ENCODE measurements at regions not wholly inside any gene's neighbourhood (a gene's known extent, or its start where the extent isn't known, plus 50 kb on each side); places are given as distances from the start of the nearest gene placed in this dataset.

DNA sequence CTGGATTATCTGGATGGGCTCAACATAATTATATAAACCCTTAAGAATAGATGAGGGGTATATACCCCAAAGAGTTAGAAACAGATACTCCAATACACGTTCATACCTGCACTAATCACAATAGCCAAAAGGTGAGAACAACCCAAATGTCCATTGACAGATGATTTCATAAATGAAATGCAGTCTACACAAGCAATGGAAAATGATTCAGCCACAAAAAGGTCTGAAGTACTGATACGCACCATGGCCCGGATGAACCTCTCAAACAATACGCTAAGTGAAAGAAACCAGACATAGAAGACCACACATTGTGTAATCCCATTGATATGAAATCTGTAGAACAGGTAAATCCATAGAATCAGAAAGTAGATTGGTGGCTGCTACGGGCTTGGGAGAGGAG, 316.8 kb downstream of the LPIN1 start:
- CTCF ChIA-PET = interaction anchor here (1.0 kb wide), 1 partner anchor 12 kb away, joined by 3 read pairs; no protein-coding TSS in a partner anchor
- Histone ChIP-seq H3K79me2 (ENCODE audit: control insufficient read depth, insufficient read depth, low read length) (no peaks in the 10 kb centered on the region), H3K4me3 (ENCODE audit: control extremely low read depth in 1 of 5, extremely low read depth in 1 of 5, insufficient read depth in 1 of 5, low read depth in 2 of 5, low read length in 4 of 5) (no peak overlapping the region), H3K27ac (ENCODE audit: low read length in 2 of 2) (no peak overlapping the region), H3K36me3 (replicated peaks in 1 of 2; ENCODE audit: control extremely low read depth in 1 of 2, control insufficient read depth in 1 of 2, extremely low read depth in 1 of 2, insufficient read depth in 2 of 2, low read length in 1 of 2) (no peaks in the 10 kb centered on the region), H2AFZ (ENCODE audit: insufficient read depth, low read depth, low read length, poor library complexity, severe bottlenecking) (no peak overlapping the region), H3K9me3 (ENCODE audit: control extremely low read depth in 1 of 3, control insufficient read depth in 2 of 3, insufficient read depth in 1 of 3, low read length in 2 of 3) (peaks cover 1 to 4% (median 2%) of the 10 kb centered on the region in 3 donors), H3K4me1 (ENCODE audit: control insufficient read depth in 2 of 2, insufficient read depth in 2 of 2, low read length in 2 of 2) (peaks cover 33 to 35% of the 10 kb centered on the region in 2 donors), H3K9ac (ENCODE audit: low read length) (no peak overlapping the region), H4K20me1 (ENCODE audit: control insufficient read depth, insufficient read depth, low read length, poor library complexity, severe bottlenecking) (no peaks in the 10 kb centered on the region), H3K27me3 (replicated peaks in 1 of 4; ENCODE audit: control extremely low read depth in 1 of 4, control insufficient read depth in 3 of 4, insufficient read depth in 4 of 4, low read length in 3 of 4) (no peaks in the 10 kb centered on the region), H3K4me2 (replicated peaks; ENCODE audit: low read depth, low read length, poor library complexity, severe bottlenecking) (no peak overlapping the region)
- intact Hi-C loops (cut with micrococcal nuclease) = no loop called here
- Mint-ChIP-seq H3K4me1 (peaks cover 48% of the 10 kb centered on the region), H3K27ac (no peak overlapping the region), H3K4me3 (no peak overlapping the region), H3K9me3 (ENCODE audit: insufficient read depth) (peaks cover 4% of the 10 kb centered on the region), H3K27me3 (no peaks in the 10 kb centered on the region)
- POLR2A ChIA-PET = no interaction called here
- DNase-seq = no peak
- no peak for ATAC-seq (ENCODE audit: low read depth)
- WGBS (ENCODE audit: insufficient coverage) = 100% methylated on average over 2 of the region's 5 CpGs
- TF ChIP-seq EZH2 (IDR thresholded peaks at IDR 0.05; ENCODE audit: borderline replicate concordance, insufficient read depth, low read depth, low read length, poor library complexity, severe bottlenecking) = no peak
- TF ChIP-seq, protein P1, sequence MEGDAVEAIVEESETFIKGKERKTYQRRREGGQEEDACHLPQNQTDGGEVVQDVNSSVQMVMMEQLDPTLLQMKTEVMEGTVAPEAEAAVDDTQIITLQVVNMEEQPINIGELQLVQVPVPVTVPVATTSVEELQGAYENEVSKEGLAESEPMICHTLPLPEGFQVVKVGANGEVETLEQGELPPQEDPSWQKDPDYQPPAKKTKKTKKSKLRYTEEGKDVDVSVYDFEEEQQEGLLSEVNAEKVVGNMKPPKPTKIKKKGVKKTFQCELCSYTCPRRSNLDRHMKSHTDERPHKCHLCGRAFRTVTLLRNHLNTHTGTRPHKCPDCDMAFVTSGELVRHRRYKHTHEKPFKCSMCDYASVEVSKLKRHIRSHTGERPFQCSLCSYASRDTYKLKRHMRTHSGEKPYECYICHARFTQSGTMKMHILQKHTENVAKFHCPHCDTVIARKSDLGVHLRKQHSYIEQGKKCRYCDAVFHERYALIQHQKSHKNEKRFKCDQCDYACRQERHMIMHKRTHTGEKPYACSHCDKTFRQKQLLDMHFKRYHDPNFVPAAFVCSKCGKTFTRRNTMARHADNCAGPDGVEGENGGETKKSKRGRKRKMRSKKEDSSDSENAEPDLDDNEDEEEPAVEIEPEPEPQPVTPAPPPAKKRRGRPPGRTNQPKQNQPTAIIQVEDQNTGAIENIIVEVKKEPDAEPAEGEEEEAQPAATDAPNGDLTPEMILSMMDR (IDR thresholded peaks at IDR 0.05) = no peak

DNA sequence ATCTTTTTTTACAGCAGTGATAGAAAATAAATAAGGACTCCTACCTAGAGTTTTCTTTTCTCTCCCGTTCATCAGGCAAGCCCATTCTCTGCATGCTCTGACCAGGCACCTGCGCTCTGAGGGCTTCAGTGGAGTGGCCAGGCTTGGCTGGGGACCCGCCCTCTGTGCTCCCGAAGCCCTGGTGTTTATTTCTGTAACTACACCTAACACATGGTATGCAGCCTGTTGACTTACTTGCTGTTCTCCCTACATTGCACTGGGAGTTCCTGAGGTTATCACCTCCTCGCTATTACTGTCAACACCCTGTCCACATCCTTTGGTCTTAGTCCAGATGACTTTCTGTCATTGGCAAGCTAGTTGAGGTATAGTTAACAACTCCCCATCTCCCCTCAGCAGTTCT, 317.7 kb downstream of the LPIN1 start:
- H3K4me2 ChIP-seq (replicated peaks; ENCODE audit: low read depth, low read length, poor library complexity, severe bottlenecking) = no peak overlapping the region
- H3K27ac ChIP-seq (ENCODE audit: low read length in 2 of 2) = no peak overlapping the region
- POLR2A ChIA-PET = interaction anchor here (0.6 kb wide), 1 partner anchor 277 kb away, joined by 5 read pairs; no protein-coding TSS in a partner anchor
- intact Hi-C loops (cut with micrococcal nuclease) = no loop called here
- no peak overlapping the region for H3K9ac ChIP-seq (ENCODE audit: low read length)
- H4K20me1 ChIP-seq (ENCODE audit: control insufficient read depth, insufficient read depth, low read length, poor library complexity, severe bottlenecking) = no peaks in the 10 kb centered on the region
- H3K9me3 ChIP-seq (ENCODE audit: control extremely low read depth in 1 of 3, control insufficient read depth in 2 of 3, insufficient read depth in 1 of 3, low read length in 2 of 3) = peaks cover 1 to 4% (median 2%) of the 10 kb centered on the region in 3 donors
- no peaks in the 10 kb centered on the region for H3K27me3 Mint-ChIP-seq
- H3K36me3 ChIP-seq (replicated peaks in 1 of 2; ENCODE audit: control extremely low read depth in 1 of 2, control insufficient read depth in 1 of 2, extremely low read depth in 1 of 2, insufficient read depth in 2 of 2, low read length in 1 of 2) = no peaks in the 10 kb centered on the region
- H3K4me1 Mint-ChIP-seq = peaks cover 41% of the 10 kb centered on the region
- 94% methylated on average over 4 of the region's 5 CpGs for WGBS (ENCODE audit: insufficient coverage)
- no peak overlapping the region for H3K27ac Mint-ChIP-seq
- no peak for DNase-seq
- no peak overlapping the region for H3K4me3 ChIP-seq (ENCODE audit: control extremely low read depth in 1 of 5, extremely low read depth in 1 of 5, insufficient read depth in 1 of 5, low read depth in 2 of 5, low read length in 4 of 5)
- no peak for ATAC-seq (ENCODE audit: low read depth)
- CTCF ChIA-PET = interaction anchor here (1.4 kb wide), 1 partner anchor 17 kb away, joined by 3 read pairs; no protein-coding TSS in a partner anchor
- H3K9me3 Mint-ChIP-seq (ENCODE audit: insufficient read depth) = peaks cover 4% of the 10 kb centered on the region
- no peak for TF ChIP-seq EZH2 (IDR thresholded peaks at IDR 0.05; ENCODE audit: borderline replicate concordance, insufficient read depth, low read depth, low read length, poor library complexity, severe bottlenecking)
- TF ChIP-seq, protein P1 (IDR thresholded peaks at IDR 0.05) = no peak
- no peak overlapping the region for H2AFZ ChIP-seq (ENCODE audit: insufficient read depth, low read depth, low read length, poor library complexity, severe bottlenecking)
- H3K4me1 ChIP-seq (ENCODE audit: control insufficient read depth in 2 of 2, insufficient read depth in 2 of 2, low read length in 2 of 2) = peaks cover 24 to 26% of the 10 kb centered on the region in 2 donors
- no peaks in the 10 kb centered on the region for H3K27me3 ChIP-seq (replicated peaks in 1 of 4; ENCODE audit: control extremely low read depth in 1 of 4, control insufficient read depth in 3 of 4, insufficient read depth in 4 of 4, low read length in 3 of 4)
- no peak overlapping the region for H3K4me3 Mint-ChIP-seq
- H3K79me2 ChIP-seq (ENCODE audit: control insufficient read depth, insufficient read depth, low read length) = no peaks in the 10 kb centered on the region

All from B cell (primary cell).